LNCAP (cell line): ENCODE measurements at regions not wholly inside any gene's neighbourhood (a gene's known extent, or its start where the extent isn't known, plus 50 kb on each side); places are given as distances from the start of the nearest gene placed in this dataset.

Source experiments
- TF ChIP-seq, protein P1 (sequence below): fragments of 450-650 bp; IDR thresholded peaks from 2 replicates; pipeline ENCODE4 v1.5.1; 2017; ENCODE audit warnings: mild to moderate bottlenecking

DNA sequence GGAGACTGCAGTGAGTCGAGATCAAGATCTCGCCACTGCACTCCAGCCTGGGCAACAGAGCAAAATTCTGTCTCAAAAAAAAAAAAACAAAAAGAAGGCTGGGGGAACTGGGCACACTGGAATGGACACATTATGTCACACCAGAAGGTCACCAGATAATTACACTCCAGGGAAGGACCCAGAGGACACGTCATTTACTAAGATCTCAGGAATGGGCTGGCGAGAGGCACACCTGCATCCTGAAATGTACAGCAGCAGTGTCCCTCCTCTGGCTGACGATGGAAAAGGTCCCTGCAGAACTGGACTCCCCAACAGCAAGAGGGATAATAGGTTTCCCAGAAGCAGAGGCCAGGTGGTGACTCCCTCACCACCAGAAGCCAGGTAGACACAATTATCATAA is 243.5 kb downstream of the BCL11B start:
- TF ChIP-seq, protein P1, sequence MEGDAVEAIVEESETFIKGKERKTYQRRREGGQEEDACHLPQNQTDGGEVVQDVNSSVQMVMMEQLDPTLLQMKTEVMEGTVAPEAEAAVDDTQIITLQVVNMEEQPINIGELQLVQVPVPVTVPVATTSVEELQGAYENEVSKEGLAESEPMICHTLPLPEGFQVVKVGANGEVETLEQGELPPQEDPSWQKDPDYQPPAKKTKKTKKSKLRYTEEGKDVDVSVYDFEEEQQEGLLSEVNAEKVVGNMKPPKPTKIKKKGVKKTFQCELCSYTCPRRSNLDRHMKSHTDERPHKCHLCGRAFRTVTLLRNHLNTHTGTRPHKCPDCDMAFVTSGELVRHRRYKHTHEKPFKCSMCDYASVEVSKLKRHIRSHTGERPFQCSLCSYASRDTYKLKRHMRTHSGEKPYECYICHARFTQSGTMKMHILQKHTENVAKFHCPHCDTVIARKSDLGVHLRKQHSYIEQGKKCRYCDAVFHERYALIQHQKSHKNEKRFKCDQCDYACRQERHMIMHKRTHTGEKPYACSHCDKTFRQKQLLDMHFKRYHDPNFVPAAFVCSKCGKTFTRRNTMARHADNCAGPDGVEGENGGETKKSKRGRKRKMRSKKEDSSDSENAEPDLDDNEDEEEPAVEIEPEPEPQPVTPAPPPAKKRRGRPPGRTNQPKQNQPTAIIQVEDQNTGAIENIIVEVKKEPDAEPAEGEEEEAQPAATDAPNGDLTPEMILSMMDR: no peak

DNA sequence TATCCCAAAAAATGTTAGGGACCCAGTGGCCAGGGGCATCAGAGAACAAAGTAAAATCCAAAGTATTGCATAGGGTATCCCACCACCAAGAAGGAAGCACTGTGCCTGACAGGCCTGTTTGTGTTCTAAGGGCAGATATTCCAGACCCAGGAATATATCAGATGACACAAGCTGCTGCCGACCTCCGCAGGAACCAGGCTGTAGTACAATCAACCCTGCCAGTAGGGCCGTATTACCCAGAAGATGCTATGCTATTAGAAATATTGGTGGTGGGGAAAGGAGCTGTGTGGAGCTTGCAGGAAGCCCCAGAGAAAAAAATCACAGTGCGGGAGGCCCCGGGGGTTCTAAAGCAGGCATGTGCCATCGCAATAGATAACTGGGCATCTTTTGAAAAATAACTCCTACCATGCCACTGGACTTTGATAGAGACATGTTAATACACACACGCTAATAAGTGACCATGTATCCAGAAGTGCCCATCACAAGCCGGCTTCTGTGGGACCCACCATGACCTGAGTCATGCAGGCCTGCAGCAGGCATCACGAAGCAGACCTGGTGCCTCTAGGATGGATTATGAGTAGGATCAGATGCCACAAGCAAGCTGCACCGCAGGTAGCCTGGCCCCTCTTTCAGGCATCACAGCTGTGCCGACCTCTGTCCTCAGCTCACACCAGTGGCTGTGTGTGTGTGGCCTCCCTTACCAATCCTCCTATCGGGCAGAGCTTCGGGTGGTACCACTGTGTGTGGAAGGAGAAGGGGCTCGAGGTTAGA is 242.7 kb downstream of the BCL11B start:
- TF ChIP-seq, protein P1: no peak

DNA sequence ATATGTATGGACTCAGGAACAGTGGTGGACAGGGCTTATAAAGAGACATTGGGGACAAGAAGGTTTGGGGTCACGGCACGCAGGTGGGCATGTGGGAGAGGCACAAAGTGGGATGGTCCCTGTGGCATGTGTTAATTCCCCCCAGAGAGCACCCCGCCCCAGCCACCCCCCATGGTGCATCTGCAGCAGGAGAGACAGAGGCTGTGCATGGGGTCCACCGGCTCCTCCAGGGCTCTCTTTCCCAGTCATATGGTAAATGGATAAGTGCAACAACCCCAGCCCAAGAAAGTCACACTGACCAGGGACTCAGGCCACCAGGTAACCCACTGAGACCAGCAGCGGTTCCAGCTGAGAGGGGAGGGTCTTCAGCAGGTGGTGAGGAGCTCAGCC is 242.1 kb downstream of the BCL11B start:
- TF ChIP-seq, protein P1: no peak

DNA sequence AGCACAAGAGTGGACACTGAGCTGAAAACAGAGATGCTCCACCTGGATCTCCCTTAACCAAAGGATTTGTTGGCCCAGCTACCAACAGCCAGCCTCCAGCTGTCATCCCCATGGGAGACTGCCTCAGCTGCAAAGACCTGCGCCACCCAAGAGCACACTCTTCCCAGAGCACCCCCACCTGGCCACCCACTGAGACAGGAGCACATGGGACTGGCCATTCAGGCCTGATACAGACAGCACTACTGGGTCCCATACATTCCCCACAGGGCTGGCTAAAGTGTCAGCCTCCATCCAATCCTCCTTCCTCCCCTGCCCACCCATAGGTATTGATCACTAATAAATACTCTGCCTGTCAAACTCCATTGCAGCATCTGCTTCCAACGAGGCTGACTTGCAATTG is 241.5 kb downstream of the BCL11B start:
- TF ChIP-seq, protein P1: no peak

DNA sequence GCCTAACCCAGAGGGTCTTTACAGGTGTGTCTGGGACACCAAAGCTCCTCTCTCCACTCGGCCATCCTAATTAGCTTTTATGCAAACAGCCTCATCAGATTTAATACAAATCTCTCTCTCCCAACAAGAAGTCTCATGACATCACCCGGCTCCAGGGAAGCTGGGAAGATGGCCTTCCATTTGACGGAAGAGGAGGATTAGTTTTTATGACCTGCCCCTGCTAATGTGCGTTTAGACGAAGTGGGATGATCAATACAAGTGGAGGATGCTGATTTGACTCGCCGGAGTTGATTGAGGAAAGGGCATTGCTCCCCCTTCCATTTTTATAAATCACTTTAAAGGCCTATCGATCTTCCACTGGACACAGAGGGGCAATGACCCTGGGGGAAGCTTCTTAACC is 239.2 kb downstream of the BCL11B start:
- TF ChIP-seq, protein P1: no peak

DNA sequence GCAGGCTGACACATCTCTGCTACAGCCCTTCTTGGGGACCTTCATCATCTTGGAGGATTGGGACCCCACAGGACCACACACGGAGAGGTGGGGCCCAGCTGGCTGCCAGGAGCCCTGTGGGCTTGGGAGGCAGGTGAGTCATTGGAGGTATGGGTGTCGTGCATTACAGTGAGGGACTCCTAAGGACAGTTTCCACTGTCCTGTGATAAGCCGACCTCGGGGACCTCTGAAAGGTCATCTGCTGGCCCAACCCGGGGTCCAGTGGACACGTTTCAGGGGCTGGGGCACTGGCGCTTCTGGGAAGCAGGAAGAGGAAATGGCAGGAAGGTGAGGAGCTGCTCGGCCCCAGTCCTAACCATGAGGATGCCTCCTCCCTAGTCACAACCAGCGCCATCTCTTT is 238.0 kb downstream of the BCL11B start:
- TF ChIP-seq, protein P1: no peak

DNA sequence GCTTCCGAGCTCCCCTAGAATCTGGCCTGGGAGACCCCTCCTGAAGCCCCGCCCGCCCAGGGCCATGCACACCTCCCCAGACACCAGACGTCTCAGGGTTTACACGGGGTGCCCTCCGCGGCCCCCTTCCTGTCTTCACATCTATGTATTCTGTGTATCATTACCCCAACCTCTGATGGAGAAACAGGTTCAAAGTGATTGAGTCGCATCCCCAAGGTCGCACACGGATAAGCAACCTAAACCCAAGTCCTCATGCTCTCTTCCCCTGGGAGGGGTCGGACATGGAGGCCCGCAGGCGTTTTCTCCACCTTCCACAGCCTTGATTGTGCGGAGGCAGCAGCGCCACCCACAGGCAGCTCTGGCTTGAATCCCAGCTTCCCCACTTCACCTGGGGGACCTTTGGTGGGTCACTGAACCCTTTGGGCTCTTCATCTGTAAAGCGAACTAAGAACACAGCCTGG is 237.3 kb downstream of the BCL11B start:
- TF ChIP-seq, protein P1: no peak
